GM10248 (cell line): ENCODE measurements at regions not wholly inside any gene's neighbourhood (a gene's known extent, or its start where the extent isn't known, plus 50 kb on each side); places are given as distances from the start of the nearest gene placed in this dataset.

Source experiments
- CTCF ChIA-PET: fragments of 300-600 bp; sonication (Branson Sonifier 250); formaldehyde crosslinking; extraction: SDS; loops from one replicate; lab custom pipeline; 2021; ENCODE audit warnings: antibody characterized with exemption; lab: Yijun Ruan, JAX
- POLR2A ChIA-PET: fragments of 350-650 bp; sonication (Branson Sonifier 250); formaldehyde crosslinking; extraction: SDS; loops from one replicate; lab custom pipeline; 2020; ENCODE audit warnings: antibody characterized with exemption; lab: Yijun Ruan, JAX
- DNase-seq: peaks from one replicate; pipeline ENCODE4 v3.0.0; 2012; ENCODE audit errors: extremely low spot score
- CTCF ChIP-seq: IDR thresholded peaks from 2 replicates; pipeline ENCODE4 v1.5.1; 2012; ENCODE audit warnings: mild to moderate bottlenecking, low read depth; ENCODE audit errors: extremely low read depth, missing control alignments, control extremely low read depth

- CTCF ChIA-PET: no interaction called here
- POLR2A ChIA-PET: no interaction called here
- DNase-seq: no peak
- TF ChIP-seq CTCF: no peak
Observed at GRCh38 chr12:114957225-114957624, 273.2 kb upstream of the TBX3 start.

GRCh38 chr12:114955414-114956014 is 271.5 kb upstream of the TBX3 start:
- TF ChIP-seq CTCF: no peak
- ChIA-PET CTCF (no interaction called here), POLR2A (no interaction called here)
- DNase-seq: no peak

- CTCF ChIA-PET: no interaction called here
- POLR2A ChIA-PET: no interaction called here
- DNase-seq: no peak
- TF ChIP-seq CTCF: no peak
Observed at GRCh38 chr12:114954511-114955055, 270.6 kb upstream of the TBX3 start.

- TF ChIP-seq CTCF: no peak
- POLR2A ChIA-PET: no interaction called here
- CTCF ChIA-PET: no interaction called here
- DNase-seq: no peak
Observed at GRCh38 chr12:114952573-114953271, 268.7 kb upstream of the TBX3 start.

- no peak for TF ChIP-seq CTCF
- ChIA-PET CTCF (no interaction called here), POLR2A (no interaction called here)
- no peak for DNase-seq
Observed at GRCh38 chr12:114949058-114949820, 265.3 kb upstream of the TBX3 start.

- POLR2A ChIA-PET: no interaction called here
- CTCF ChIA-PET: no interaction called here
- TF ChIP-seq CTCF: no peak
- DNase-seq: no peak
Observed at GRCh38 chr12:114945351-114945750, 261.4 kb upstream of the TBX3 start.
